GM18867 (cell line): ENCODE measurements at regions not wholly inside any gene's neighbourhood (a gene's known extent, or its start where the extent isn't known, plus 50 kb on each side); places are given as distances from the start of the nearest gene placed in this dataset.
"Not testable (repeated sequence)": the region's sequence is repeated elsewhere in the genome, so short reads cannot be mapped to it uniquely, and the experiment has no call there.

Experiments
- ATAC-seq: cut with Tn5 transposase; IDR thresholded peaks from one replicate; pipeline ENCODE4 v1.9.1; 2021; ENCODE audit warnings: mild to moderate bottlenecking, moderate library complexity; ENCODE audit not compliant: unreplicated experiment

GRCh38 chr18:14987377-14987776 lies 239.4 kb downstream of the ANKRD30B start:
- not testable (repeated sequence) for ATAC-seq

GRCh38 chr18:14987960-14988710 lies 240.2 kb downstream of the ANKRD30B start:
- ATAC-seq, result not testable (repeated sequence)

GRCh38 chr18:14989569-14989968 lies 241.6 kb downstream of the ANKRD30B start:
- ATAC-seq, result not testable (repeated sequence)

GRCh38 chr18:14991934-14992445 lies 244.0 kb downstream of the ANKRD30B start:
- ATAC-seq, result not testable (repeated sequence)

GRCh38 chr18:14992758-14993157 lies 244.8 kb downstream of the ANKRD30B start:
- not testable (repeated sequence) for ATAC-seq

GRCh38 chr18:14995023-14995422 lies 247.1 kb downstream of the ANKRD30B start:
- not testable (repeated sequence) for ATAC-seq

GRCh38 chr18:14997357-14997756 lies 249.4 kb downstream of the ANKRD30B start:
- no peak for ATAC-seq

GRCh38 chr18:14997899-14998298 lies 249.9 kb downstream of the ANKRD30B start:
- not testable (repeated sequence) for ATAC-seq

- ATAC-seq, result not testable (repeated sequence)
Measured at GRCh38 chr18:14998360-14999042, 250.5 kb downstream of the ANKRD30B start.

GRCh38 chr18:14999085-14999975 lies 251.4 kb downstream of the ANKRD30B start:
- ATAC-seq, result no peak

GRCh38 chr18:15000119-15001037 lies 252.4 kb downstream of the ANKRD30B start:
- ATAC-seq, result not testable (repeated sequence)

GRCh38 chr18:15001038-15001794 lies 253.2 kb downstream of the ANKRD30B start:
- ATAC-seq, result not testable (repeated sequence)

GRCh38 chr18:15001795-15002107 lies 253.8 kb downstream of the ANKRD30B start:
- ATAC-seq, result not testable (repeated sequence)

GRCh38 chr18:15002765-15003164 lies 254.8 kb downstream of the ANKRD30B start:
- not testable (repeated sequence) for ATAC-seq

- ATAC-seq, result not testable (repeated sequence)
Measured at GRCh38 chr18:15003231-15003630, 255.3 kb downstream of the ANKRD30B start.

- ATAC-seq, result not testable (repeated sequence)
Measured at GRCh38 chr18:15003636-15004269, 255.8 kb downstream of the ANKRD30B start.

GRCh38 chr18:15004270-15004973 lies 256.4 kb downstream of the ANKRD30B start:
- ATAC-seq, result not testable (repeated sequence)
